ENCODE measurements at regions not wholly inside any gene's neighbourhood (a gene's known extent, or its start where the extent isn't known, plus 50 kb on each side); places are given as distances from the start of the nearest gene placed in this dataset.

DNA sequence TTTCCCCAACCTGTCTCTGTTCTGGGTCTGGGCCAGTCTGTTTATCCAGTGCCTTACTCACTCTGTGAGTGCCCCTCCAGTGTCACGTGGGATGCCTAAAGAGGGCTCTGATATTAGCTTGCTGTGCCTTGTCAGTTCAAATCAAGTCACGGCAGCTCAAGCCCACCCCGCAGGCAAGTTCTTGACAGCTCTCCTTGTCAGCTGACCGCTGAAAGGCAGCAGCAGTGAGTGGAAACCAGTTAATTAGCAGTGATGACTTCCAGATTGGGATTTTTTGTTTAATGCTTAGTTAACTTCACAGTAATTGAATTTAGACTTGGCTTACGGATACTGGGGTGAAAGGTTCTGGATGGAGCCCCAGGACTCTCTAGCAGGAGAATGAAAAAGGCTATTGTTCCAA lies 210.1 kb downstream of the PSAT1 start:
- TF ChIP-seq, protein P1, sequence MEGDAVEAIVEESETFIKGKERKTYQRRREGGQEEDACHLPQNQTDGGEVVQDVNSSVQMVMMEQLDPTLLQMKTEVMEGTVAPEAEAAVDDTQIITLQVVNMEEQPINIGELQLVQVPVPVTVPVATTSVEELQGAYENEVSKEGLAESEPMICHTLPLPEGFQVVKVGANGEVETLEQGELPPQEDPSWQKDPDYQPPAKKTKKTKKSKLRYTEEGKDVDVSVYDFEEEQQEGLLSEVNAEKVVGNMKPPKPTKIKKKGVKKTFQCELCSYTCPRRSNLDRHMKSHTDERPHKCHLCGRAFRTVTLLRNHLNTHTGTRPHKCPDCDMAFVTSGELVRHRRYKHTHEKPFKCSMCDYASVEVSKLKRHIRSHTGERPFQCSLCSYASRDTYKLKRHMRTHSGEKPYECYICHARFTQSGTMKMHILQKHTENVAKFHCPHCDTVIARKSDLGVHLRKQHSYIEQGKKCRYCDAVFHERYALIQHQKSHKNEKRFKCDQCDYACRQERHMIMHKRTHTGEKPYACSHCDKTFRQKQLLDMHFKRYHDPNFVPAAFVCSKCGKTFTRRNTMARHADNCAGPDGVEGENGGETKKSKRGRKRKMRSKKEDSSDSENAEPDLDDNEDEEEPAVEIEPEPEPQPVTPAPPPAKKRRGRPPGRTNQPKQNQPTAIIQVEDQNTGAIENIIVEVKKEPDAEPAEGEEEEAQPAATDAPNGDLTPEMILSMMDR (IDR thresholded peaks at IDR 0.05): no peak
- TF ChIP-seq POLR2A (IDR thresholded peaks at IDR 0.05) (no peak), EP300 (IDR thresholded peaks at IDR 0.05) (no peak)

Measured in ovary (tissue), 3 donors.